IPS-NIHi7 (cell line): ENCODE measurements at regions not wholly inside any gene's neighbourhood (a gene's known extent, or its start where the extent isn't known, plus 50 kb on each side); places are given as distances from the start of the nearest gene placed in this dataset.
"Not testable (repeated sequence)": the region's sequence is repeated elsewhere in the genome, so short reads cannot be mapped to it uniquely, and the experiment has no call there.

ENCODE experiments used
- DNase-seq: peaks from one replicate; pipeline ENCODE4 v3.0.0; 2012; ENCODE audit warnings: mixed read lengths; ENCODE audit errors: extremely low spot score

- DNase-seq, result no peak
These were observed 916.4 kb downstream of the UQCRFS1 start for GRCh38 chr19:28296506-28296905.

GRCh38 chr19:28294975-28295374 lies 918.0 kb downstream of the UQCRFS1 start:
- not testable (repeated sequence) for DNase-seq

- no peak for DNase-seq
These were observed 918.6 kb downstream of the UQCRFS1 start for GRCh38 chr19:28294395-28294794.

GRCh38 chr19:28293685-28294084 lies 919.3 kb downstream of the UQCRFS1 start:
- DNase-seq, result no peak

- DNase-seq, result no peak
These were observed 920.0 kb downstream of the UQCRFS1 start for GRCh38 chr19:28292822-28293500.

GRCh38 chr19:28291874-28292273 lies 921.1 kb downstream of the UQCRFS1 start:
- no peak for DNase-seq

- peak; percentile 50 for DNase-seq
These were observed 921.8 kb downstream of the UQCRFS1 start for GRCh38 chr19:28290963-28291657.

- no peak for DNase-seq
These were observed 923.5 kb downstream of the UQCRFS1 start for GRCh38 chr19:28289295-28290063.

- no peak for DNase-seq
These were observed 924.2 kb downstream of the UQCRFS1 start for GRCh38 chr19:28288572-28289264.

GRCh38 chr19:28285917-28286316 lies 927.0 kb downstream of the UQCRFS1 start:
- DNase-seq, result no peak

GRCh38 chr19:28285078-28285477 lies 927.9 kb downstream of the UQCRFS1 start:
- no peak for DNase-seq

- DNase-seq, result no peak
These were observed 928.6 kb downstream of the UQCRFS1 start for GRCh38 chr19:28284389-28284788.

- no peak for DNase-seq
These were observed 929.4 kb downstream of the UQCRFS1 start for GRCh38 chr19:28283592-28283991.

GRCh38 chr19:28281676-28282075 lies 931.3 kb downstream of the UQCRFS1 start:
- DNase-seq, result no peak

GRCh38 chr19:28264556-28264955 lies 948.4 kb downstream of the UQCRFS1 start:
- no peak for DNase-seq

GRCh38 chr19:28258829-28259228 lies 954.1 kb downstream of the UQCRFS1 start:
- DNase-seq, result no peak

- DNase-seq, result no peak
These were observed 955.6 kb downstream of the UQCRFS1 start for GRCh38 chr19:28257396-28257795.

GRCh38 chr19:28247243-28247642 lies 965.7 kb downstream of the UQCRFS1 start:
- DNase-seq, result no peak

GRCh38 chr19:28245937-28246336 lies 967.0 kb downstream of the UQCRFS1 start:
- DNase-seq, result no peak

- no peak for DNase-seq
These were observed 968.0 kb downstream of the UQCRFS1 start for GRCh38 chr19:28244966-28245365.

GRCh38 chr19:28242317-28242927 lies 970.5 kb downstream of the UQCRFS1 start:
- DNase-seq, result peak; percentile 80

- peak; percentile 77 for DNase-seq
These were observed 973.7 kb downstream of the UQCRFS1 start for GRCh38 chr19:28239270-28239669.
